HepG2 (cell line): ENCODE measurements at regions not wholly inside any gene's neighbourhood (a gene's known extent, or its start where the extent isn't known, plus 50 kb on each side); places are given as distances from the start of the nearest gene placed in this dataset.

Experiments used
- FOXA3 ChIP-seq: IDR thresholded peaks from 2 replicates; pipeline ENCODE4 v1.6.1; 2016; ENCODE audit warnings: missing genetic modification reagents, missing compliant biosample characterization
- KAT8 ChIP-seq: IDR thresholded peaks from 2 replicates; pipeline ENCODE4 v1.6.1; 2016; ENCODE audit warnings: missing genetic modification reagents, missing compliant biosample characterization
- NCOR1 ChIP-seq: fragments of 200-600 bp; sonication (generic); IDR thresholded peaks from 2 replicates; pipeline ENCODE4 v1.7.0; 2017; ENCODE audit warnings: antibody characterized with exemption, low read length, borderline replicate concordance
- NR2F6 ChIP-seq, 2 experiments: IDR thresholded peaks; 2 replicates each; pipeline ENCODE4 v1.6.1; 2016; ENCODE audit warnings: antibody characterized with exemption in 1 of 2, mild to moderate bottlenecking in 1 of 2
- RCOR2 ChIP-seq: IDR thresholded peaks from 2 replicates; pipeline ENCODE4 v1.6.1; 2016; ENCODE audit warnings: missing biosample characterization, missing genetic modification reagents
- RELA ChIP-seq: sonication (generic); formaldehyde crosslinking; IDR thresholded peaks from 2 replicates; pipeline ENCODE4 v1.4.0; 2020; ENCODE audit warnings: missing genetic modification reagents
- REPIN1 ChIP-seq: sonication (generic); formaldehyde crosslinking; IDR thresholded peaks from 2 replicates; pipeline ENCODE4 v1.8.0; 2022; ENCODE audit warnings: missing genetic modification reagents, low read depth, mild to moderate bottlenecking, borderline replicate concordance
- SP5 ChIP-seq: IDR thresholded peaks from 2 replicates; pipeline ENCODE4 v1.6.1; 2016; ENCODE audit warnings: low read depth, borderline replicate concordance
- ZBTB1 ChIP-seq: sonication (generic); formaldehyde crosslinking; IDR thresholded peaks from 2 replicates; pipeline ENCODE4 v1.4.0; 2020; ENCODE audit warnings: missing genetic modification reagents, borderline replicate concordance
- ZMYM2 ChIP-seq: sonication (generic); formaldehyde crosslinking; IDR thresholded peaks from 2 replicates; pipeline ENCODE4 v1.8.0; 2022; ENCODE audit warnings: mild to moderate bottlenecking, missing genetic modification reagents
- ZNF292 ChIP-seq: sonication (generic); formaldehyde crosslinking; IDR thresholded peaks from 2 replicates; pipeline ENCODE4 v1.8.1; 2022; ENCODE audit warnings: mild to moderate bottlenecking, low read depth, missing genetic modification reagents, borderline replicate concordance
- TF ChIP-seq, protein P1 (sequence below): sonication (generic); formaldehyde crosslinking; conservative IDR thresholded peaks from 2 replicates; pipeline ENCODE4 v1.4.0; 2020; ENCODE audit warnings: missing genetic modification reagents
- TF ChIP-seq, protein P2 (sequence below): sonication (generic); formaldehyde crosslinking; IDR thresholded peaks from 2 replicates; pipeline ENCODE4 v1.5.0; 2020; ENCODE audit warnings: mild to moderate bottlenecking, missing genetic modification reagents, borderline replicate concordance
- TF ChIP-seq, protein P3 (sequence below): sonication (generic); formaldehyde crosslinking; conservative IDR thresholded peaks from 2 replicates; pipeline ENCODE4 v1.8.1; 2023; ENCODE audit warnings: missing genetic modification reagents
- TF ChIP-seq, protein P4 (sequence below): IDR thresholded peaks from 2 replicates; pipeline ENCODE4 v1.6.1; 2018; ENCODE audit warnings: missing genetic modification reagents
- TF ChIP-seq, protein P5 (sequence below): sonication (generic); formaldehyde crosslinking; IDR thresholded peaks from 2 replicates; pipeline ENCODE4 v1.4.0; 2020; ENCODE audit warnings: low read depth, mild to moderate bottlenecking, missing genetic modification reagents

DNA sequence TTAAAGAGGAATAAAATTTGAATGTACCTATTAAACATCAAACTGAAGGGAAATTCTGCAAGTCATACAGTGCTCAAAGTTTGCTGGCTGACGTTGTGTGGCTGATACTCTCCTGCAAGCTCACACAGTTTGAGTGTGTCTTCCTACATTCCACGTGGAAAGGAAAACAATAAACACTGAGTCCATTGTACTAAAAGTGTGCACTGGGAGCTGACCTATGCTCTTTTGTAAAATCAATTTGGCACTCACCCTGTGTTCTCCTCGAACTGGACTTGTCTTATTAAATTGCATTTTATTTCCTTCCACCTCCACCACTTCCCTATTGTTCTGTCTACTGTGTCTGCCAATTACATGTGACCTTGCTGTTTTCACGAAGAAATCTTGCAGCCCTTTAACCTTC, 458.0 kb downstream of the CPS1 start (continued):
- TF ChIP-seq KAT8 (CRISPR knock-in tag) (peak; percentile 19; the same call in 1 of the 2 replicates), RCOR2 (CRISPR knock-in tag) (peak; percentile 81), NR2F6 (IDR thresholded peaks at IDR 0.05) (peak; percentile 62), NR2F6 (CRISPR knock-in tag; IDR thresholded peaks at IDR 0.05) (peak; percentile 76), ZMYM2 (CRISPR knock-in tag) (no peak), NCOR1 (peak; percentile 27; the same call in 1 of the 2 replicates), SP5 (CRISPR knock-in tag) (no peak), FOXA3 (CRISPR knock-in tag) (peak; percentile 38; the same call in 1 of the 2 replicates), RELA (CRISPR knock-in tag) (no peak), ZBTB1 (no peak), ZNF292 (CRISPR knock-in tag) (peak; percentile 72), REPIN1 (CRISPR knock-in tag) (peak; percentile 40; the same call in 1 of the 2 replicates)
- TF ChIP-seq, protein P1, sequence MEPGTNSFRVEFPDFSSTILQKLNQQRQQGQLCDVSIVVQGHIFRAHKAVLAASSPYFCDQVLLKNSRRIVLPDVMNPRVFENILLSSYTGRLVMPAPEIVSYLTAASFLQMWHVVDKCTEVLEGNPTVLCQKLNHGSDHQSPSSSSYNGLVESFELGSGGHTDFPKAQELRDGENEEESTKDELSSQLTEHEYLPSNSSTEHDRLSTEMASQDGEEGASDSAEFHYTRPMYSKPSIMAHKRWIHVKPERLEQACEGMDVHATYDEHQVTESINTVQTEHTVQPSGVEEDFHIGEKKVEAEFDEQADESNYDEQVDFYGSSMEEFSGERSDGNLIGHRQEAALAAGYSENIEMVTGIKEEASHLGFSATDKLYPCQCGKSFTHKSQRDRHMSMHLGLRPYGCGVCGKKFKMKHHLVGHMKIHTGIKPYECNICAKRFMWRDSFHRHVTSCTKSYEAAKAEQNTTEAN (CRISPR knock-in tag), result peak; percentile 96
- TF ChIP-seq, protein P2, sequence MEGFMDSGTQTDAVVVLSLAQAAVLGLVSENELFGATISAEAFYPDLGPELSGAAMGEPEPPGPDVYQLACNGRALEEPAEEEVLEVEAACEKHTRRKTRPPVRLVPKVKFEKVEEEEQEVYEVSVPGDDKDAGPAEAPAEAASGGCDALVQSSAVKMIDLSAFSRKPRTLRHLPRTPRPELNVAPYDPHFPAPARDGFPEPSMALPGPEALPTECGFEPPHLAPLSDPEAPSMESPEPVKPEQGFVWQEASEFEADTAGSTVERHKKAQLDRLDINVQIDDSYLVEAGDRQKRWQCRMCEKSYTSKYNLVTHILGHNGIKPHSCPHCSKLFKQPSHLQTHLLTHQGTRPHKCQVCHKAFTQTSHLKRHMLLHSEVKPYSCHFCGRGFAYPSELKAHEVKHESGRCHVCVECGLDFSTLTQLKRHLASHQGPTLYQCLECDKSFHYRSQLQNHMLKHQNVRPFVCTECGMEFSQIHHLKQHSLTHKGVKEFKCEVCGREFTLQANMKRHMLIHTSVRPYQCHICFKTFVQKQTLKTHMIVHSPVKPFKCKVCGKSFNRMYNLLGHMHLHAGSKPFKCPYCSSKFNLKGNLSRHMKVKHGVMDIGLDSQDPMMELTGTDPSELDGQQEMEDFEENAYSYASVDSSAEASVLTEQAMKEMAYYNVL (CRISPR knock-in tag), result peak; percentile 96
- TF ChIP-seq, protein P3, sequence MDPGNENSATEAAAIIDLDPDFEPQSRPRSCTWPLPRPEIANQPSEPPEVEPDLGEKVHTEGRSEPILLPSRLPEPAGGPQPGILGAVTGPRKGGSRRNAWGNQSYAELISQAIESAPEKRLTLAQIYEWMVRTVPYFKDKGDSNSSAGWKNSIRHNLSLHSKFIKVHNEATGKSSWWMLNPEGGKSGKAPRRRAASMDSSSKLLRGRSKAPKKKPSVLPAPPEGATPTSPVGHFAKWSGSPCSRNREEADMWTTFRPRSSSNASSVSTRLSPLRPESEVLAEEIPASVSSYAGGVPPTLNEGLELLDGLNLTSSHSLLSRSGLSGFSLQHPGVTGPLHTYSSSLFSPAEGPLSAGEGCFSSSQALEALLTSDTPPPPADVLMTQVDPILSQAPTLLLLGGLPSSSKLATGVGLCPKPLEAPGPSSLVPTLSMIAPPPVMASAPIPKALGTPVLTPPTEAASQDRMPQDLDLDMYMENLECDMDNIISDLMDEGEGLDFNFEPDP (CRISPR knock-in tag), result no peak
- TF ChIP-seq, protein P4, sequence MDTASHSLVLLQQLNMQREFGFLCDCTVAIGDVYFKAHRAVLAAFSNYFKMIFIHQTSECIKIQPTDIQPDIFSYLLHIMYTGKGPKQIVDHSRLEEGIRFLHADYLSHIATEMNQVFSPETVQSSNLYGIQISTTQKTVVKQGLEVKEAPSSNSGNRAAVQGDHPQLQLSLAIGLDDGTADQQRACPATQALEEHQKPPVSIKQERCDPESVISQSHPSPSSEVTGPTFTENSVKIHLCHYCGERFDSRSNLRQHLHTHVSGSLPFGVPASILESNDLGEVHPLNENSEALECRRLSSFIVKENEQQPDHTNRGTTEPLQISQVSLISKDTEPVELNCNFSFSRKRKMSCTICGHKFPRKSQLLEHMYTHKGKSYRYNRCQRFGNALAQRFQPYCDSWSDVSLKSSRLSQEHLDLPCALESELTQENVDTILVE, result 0 out of 2 replicates have a peak, but pooled peaks have one; percentile 18
- TF ChIP-seq, protein P5, sequence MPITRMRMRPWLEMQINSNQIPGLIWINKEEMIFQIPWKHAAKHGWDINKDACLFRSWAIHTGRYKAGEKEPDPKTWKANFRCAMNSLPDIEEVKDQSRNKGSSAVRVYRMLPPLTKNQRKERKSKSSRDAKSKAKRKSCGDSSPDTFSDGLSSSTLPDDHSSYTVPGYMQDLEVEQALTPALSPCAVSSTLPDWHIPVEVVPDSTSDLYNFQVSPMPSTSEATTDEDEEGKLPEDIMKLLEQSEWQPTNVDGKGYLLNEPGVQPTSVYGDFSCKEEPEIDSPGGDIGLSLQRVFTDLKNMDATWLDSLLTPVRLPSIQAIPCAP (CRISPR knock-in tag), result no peak
